Endodermal cell (in vitro differentiated cells): ENCODE measurements at regions not wholly inside any gene's neighbourhood (a gene's known extent, or its start where the extent isn't known, plus 50 kb on each side); places are given as distances from the start of the nearest gene placed in this dataset.
"Not testable (repeated sequence)": the region's sequence is repeated elsewhere in the genome, so short reads cannot be mapped to it uniquely, and the experiment has no call there.

Source experiments
- DNase-seq: peaks from one replicate; pipeline ENCODE4 v3.0.0-alpha.2; 2017
- H3K27ac ChIP-seq: 2 replicates; pipeline ENCODE4 v1.5.1; 2013; ENCODE audit warnings: mild to moderate bottlenecking, low read depth, low read length, moderate library complexity
- H3K27me3 ChIP-seq: 2 replicates; pipeline ENCODE4 v1.6.1; 2013; ENCODE audit warnings: mild to moderate bottlenecking, low read length, moderate library complexity; ENCODE audit not compliant: insufficient read depth, control insufficient read depth, poor library complexity, severe bottlenecking
- H3K36me3 ChIP-seq: 2 replicates; pipeline ENCODE4 v1.7.0; 2013; ENCODE audit warnings: mild to moderate bottlenecking, low read length, moderate library complexity; ENCODE audit not compliant: control insufficient read depth, insufficient read depth
- H3K4me1 ChIP-seq: one replicate; pipeline ENCODE4 v1.7.0; 2013; ENCODE audit warnings: low read length; ENCODE audit not compliant: control insufficient read depth, insufficient read depth
- H3K4me3 ChIP-seq: 2 replicates; pipeline ENCODE4 v1.5.1; 2013; ENCODE audit warnings: mild to moderate bottlenecking, low read length, moderate library complexity
- H3K9ac ChIP-seq: 2 replicates; pipeline ENCODE4 v1.6.1; 2013; ENCODE audit warnings: mild to moderate bottlenecking, low read length, moderate library complexity; ENCODE audit not compliant: poor library complexity, severe bottlenecking; ENCODE audit errors: extremely low read depth
- H3K9me3 ChIP-seq: 2 replicates; pipeline ENCODE4 v1.6.1; 2013; ENCODE audit warnings: mild to moderate bottlenecking, low read length, moderate library complexity; ENCODE audit not compliant: control insufficient read depth
- H3K27ac Mint-ChIP-seq: 2 replicates; pipeline ENCODE4 v1.8.0; 2020; ENCODE audit warnings: mixed read lengths
- H3K27me3 Mint-ChIP-seq: 2 replicates; pipeline ENCODE4 v1.8.0; 2021; ENCODE audit warnings: mild to moderate bottlenecking, mixed read lengths; ENCODE audit not compliant: insufficient read depth
- H3K36me3 Mint-ChIP-seq: 2 replicates; pipeline ENCODE4 v1.8.0; 2020; ENCODE audit warnings: low read depth, mixed read lengths
- H3K4me1 Mint-ChIP-seq: 2 replicates; pipeline ENCODE4 v1.8.0; 2020; ENCODE audit warnings: mixed read lengths
- H3K4me3 Mint-ChIP-seq: 2 replicates; pipeline ENCODE4 v1.8.0; 2020; ENCODE audit warnings: mild to moderate bottlenecking, moderate library complexity, mixed read lengths
- H3K9me3 Mint-ChIP-seq: 2 replicates; pipeline ENCODE4 v1.8.0; 2020; ENCODE audit warnings: mild to moderate bottlenecking, mixed read lengths
- CTCF ChIP-seq: fragments of 200-600 bp; sonication (generic); conservative IDR thresholded peaks from 2 replicates; pipeline ENCODE4 v1.5.0; 2021; ENCODE audit warnings: antibody characterized with exemption, mild to moderate bottlenecking
- WGBS, 2 experiments: methylation state at CpG; one replicate each; pipeline versions ENCODE4 v1.1.5 to v1.1.7; 2013; ENCODE audit warnings: missing lambda C conversion rate in 2 of 2, mixed read lengths in 1 of 2; ENCODE audit not compliant: insufficient coverage in 1 of 2, insufficient read length in 1 of 2; 5-methylcytosine and 5-hydroxymethylcytosine counted together

DNA sequence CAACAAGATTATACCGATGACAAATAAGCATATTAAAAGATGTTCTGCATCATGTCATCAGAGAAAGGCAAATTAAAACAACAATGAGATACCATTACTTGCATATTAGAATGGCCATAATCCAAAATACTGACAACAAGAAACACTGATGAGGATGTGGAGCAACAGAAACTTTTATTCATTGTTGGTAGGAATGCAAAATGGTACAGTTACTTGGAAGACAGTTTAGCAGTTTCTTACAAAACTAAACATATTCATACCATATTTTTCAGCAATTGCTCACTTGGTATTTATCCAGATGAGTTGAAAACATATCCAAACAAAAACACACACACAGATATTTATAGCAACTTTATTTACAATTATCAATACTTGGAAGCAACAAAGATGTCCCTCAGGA, 160.9 kb upstream of the MME start:
- Histone ChIP-seq H3K27me3 (no peaks in the 10 kb centered on the region), H3K9me3 (peaks cover 15% of the 10 kb centered on the region)
- no peaks in the 10 kb centered on the region for H3K27me3 Mint-ChIP-seq

DNA sequence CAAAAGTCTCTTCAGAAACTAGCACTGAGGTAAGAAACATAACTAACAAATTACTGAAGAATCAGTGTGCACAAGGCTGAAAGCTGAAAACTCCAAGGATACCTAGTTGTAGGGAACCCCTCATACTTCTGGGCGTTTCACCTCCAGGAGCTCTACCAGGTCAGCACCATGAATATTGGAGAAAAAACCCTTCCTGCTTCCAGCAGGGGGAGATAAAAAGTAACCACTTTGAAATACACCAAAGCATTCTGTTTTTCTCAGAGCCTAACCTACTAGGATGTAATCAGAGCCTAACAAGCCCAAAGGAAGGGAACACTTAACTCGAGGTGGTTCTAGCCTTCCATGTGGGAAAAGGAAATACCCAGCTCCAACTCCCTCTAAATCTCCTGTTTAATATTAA, 175.8 kb upstream of the MME start:
- Histone ChIP-seq H3K9me3 (no peaks in the 10 kb centered on the region), H3K9ac (no peak overlapping the region), H3K27ac (no peak overlapping the region), H3K36me3 (no peaks in the 10 kb centered on the region), H3K4me3 (no peak overlapping the region), H3K4me1 (peaks cover 3% of the 10 kb centered on the region), H3K27me3 (no peaks in the 10 kb centered on the region)
- H3K36me3 Mint-ChIP-seq = no peaks in the 10 kb centered on the region
- H3K4me3 Mint-ChIP-seq = no peak overlapping the region
- WGBS, 2 experiments = 50% methylated on average over 2 of the region's 2 CpGs; no CpG with 5 or more reads in 1 of the 2 experiments
- no peak overlapping the region for H3K27ac Mint-ChIP-seq
- H3K9me3 Mint-ChIP-seq = peaks cover 5% of the 10 kb centered on the region
- peak; percentile 78 for TF ChIP-seq CTCF
- H3K4me1 Mint-ChIP-seq = no peaks in the 10 kb centered on the region
- no peaks in the 10 kb centered on the region for H3K27me3 Mint-ChIP-seq
- DNase-seq = peak; percentile 48

More for the DNA sequence above, 160.9 kb upstream of the MME start:
- H3K4me1 ChIP-seq = no peaks in the 10 kb centered on the region
- no peak overlapping the region for H3K9ac ChIP-seq
- H3K4me3 ChIP-seq = no peak overlapping the region
- no peaks in the 10 kb centered on the region for H3K36me3 ChIP-seq
- peaks cover 36% of the 10 kb centered on the region for H3K9me3 Mint-ChIP-seq
- 94 to 100% methylated on average over 1 of the region's 1 CpG for WGBS, 2 experiments
- no peak for DNase-seq
- H3K36me3 Mint-ChIP-seq = peaks cover 6% of the 10 kb centered on the region
- no peak for TF ChIP-seq CTCF
- no peaks in the 10 kb centered on the region for H3K4me1 Mint-ChIP-seq
- H3K4me3 Mint-ChIP-seq = no peak overlapping the region
- H3K27ac ChIP-seq = no peak overlapping the region
- H3K27ac Mint-ChIP-seq = no peak overlapping the region

DNA sequence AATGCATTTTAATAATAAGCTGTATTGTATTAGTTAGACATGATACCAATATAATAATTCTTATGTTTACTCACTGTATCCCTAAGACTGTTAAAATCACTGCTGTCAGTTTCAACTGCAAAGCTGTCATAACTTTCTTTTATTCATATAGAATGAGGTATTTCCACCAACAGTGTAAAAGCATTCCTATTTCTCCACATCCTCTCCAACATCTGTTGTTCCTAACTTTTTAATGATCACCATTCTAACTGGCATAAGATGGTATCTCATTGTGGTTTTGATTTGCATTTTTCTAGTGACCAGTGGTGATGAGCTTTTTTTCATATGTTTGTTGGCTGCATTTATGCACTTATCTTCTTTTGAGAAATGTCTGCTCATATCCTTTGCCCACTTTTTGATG, 177.6 kb upstream of the MME start:
- not testable (repeated sequence) for H3K36me3 ChIP-seq, H3K4me1 ChIP-seq, H3K9ac ChIP-seq, H3K4me1 Mint-ChIP-seq, H3K36me3 Mint-ChIP-seq, DNase-seq, H3K9me3 Mint-ChIP-seq, H3K27me3 ChIP-seq, H3K27me3 Mint-ChIP-seq, H3K27ac ChIP-seq, H3K4me3 Mint-ChIP-seq, H3K9me3 ChIP-seq, H3K4me3 ChIP-seq, H3K27ac Mint-ChIP-seq

GRCh38 chr3:154901278-154901677, 178.8 kb upstream of the MME start:
- H3K36me3 ChIP-seq = no peaks in the 10 kb centered on the region
- WGBS, 2 experiments = 95 to 100% methylated on average over 2 of the region's 2 CpGs
- peaks cover 11% of the 10 kb centered on the region for H3K9me3 ChIP-seq
- H3K27ac ChIP-seq = no peak overlapping the region
- DNase-seq = no peak
- Mint-ChIP-seq H3K4me1 (peaks cover 5% of the 10 kb centered on the region), H3K27me3 (no peaks in the 10 kb centered on the region), H3K27ac (no peak overlapping the region), H3K4me3 (no peak overlapping the region), H3K36me3 (no peaks in the 10 kb centered on the region), H3K9me3 (peaks cover 7% of the 10 kb centered on the region)
- TF ChIP-seq CTCF = no peak
- H3K4me1 ChIP-seq = peaks cover 3% of the 10 kb centered on the region
- H3K27me3 ChIP-seq = no peaks in the 10 kb centered on the region
- H3K4me3 ChIP-seq = no peak overlapping the region
- H3K9ac ChIP-seq = no peak overlapping the region
